Tibial nerve (tissue), 4 donors: ENCODE measurements at regions not wholly inside any gene's neighbourhood (a gene's known extent, or its start where the extent isn't known, plus 50 kb on each side); places are given as distances from the start of the nearest gene placed in this dataset.

Experiments
- EP300 ChIP-seq, 2 donors: sonication (generic); formaldehyde crosslinking; IDR thresholded peaks; one replicate each; pipeline ENCODE4 v1.6.1; 2017; ENCODE audit warnings: antibody characterized with exemption in 2 of 2, mild to moderate bottlenecking in 1 of 2
- POLR2A ChIP-seq, 2 donors: fragments of 450-650 bp; IDR thresholded peaks; one replicate each; pipeline ENCODE4 v1.6.1; 2017; ENCODE audit warnings: antibody characterized with exemption in 2 of 2, mild to moderate bottlenecking in 2 of 2, moderate library complexity in 2 of 2
- TF ChIP-seq, protein P1 (sequence below), 5 experiments: fragments of 200-600 bp in 3 of 5; fragments of 450-650 bp in 2 of 5; sonication (generic) in 3 of 5; IDR thresholded peaks; one replicate each; pipeline ENCODE4 v1.5.1; 2016 to 2019; ENCODE audit warnings: antibody characterized with exemption in 5 of 5, mild to moderate bottlenecking in 3 of 5, moderate library complexity in 2 of 5

DNA sequence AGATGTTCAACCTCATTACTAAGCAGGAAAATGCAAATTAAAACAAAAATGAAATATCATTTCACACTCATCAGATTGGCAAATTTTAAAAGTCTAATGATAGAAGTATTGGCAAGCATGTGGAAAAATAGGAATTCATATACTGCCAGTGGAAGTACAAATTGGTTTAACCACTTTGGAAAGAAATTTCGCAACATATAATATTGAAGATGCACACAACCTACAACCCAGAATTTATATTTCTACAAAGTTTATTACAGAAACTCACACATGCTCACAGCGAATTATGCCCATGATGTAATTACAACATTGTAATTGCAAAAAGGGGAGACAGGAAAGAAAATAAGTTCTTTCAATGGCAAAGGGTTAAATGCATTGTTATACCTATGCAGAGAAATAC lies 324.1 kb downstream of the IGSF11 start:
- TF ChIP-seq, protein P1, sequence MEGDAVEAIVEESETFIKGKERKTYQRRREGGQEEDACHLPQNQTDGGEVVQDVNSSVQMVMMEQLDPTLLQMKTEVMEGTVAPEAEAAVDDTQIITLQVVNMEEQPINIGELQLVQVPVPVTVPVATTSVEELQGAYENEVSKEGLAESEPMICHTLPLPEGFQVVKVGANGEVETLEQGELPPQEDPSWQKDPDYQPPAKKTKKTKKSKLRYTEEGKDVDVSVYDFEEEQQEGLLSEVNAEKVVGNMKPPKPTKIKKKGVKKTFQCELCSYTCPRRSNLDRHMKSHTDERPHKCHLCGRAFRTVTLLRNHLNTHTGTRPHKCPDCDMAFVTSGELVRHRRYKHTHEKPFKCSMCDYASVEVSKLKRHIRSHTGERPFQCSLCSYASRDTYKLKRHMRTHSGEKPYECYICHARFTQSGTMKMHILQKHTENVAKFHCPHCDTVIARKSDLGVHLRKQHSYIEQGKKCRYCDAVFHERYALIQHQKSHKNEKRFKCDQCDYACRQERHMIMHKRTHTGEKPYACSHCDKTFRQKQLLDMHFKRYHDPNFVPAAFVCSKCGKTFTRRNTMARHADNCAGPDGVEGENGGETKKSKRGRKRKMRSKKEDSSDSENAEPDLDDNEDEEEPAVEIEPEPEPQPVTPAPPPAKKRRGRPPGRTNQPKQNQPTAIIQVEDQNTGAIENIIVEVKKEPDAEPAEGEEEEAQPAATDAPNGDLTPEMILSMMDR (IDR thresholded peaks at IDR 0.05), result no peak
- TF ChIP-seq POLR2A (IDR thresholded peaks at IDR 0.05) (no peak), EP300 (IDR thresholded peaks at IDR 0.05) (no peak)
